SJCRH30 (cell line): ENCODE measurements at regions not wholly inside any gene's neighbourhood (a gene's known extent, or its start where the extent isn't known, plus 50 kb on each side); places are given as distances from the start of the nearest gene placed in this dataset.
"Not testable (repeated sequence)": the region's sequence is repeated elsewhere in the genome, so short reads cannot be mapped to it uniquely, and the experiment has no call there.

Source experiments
- DNase-seq, 2 experiments: peaks; one replicate each; pipeline ENCODE4 v3.0.0-alpha.2; 2015 to 2020
- H3K27ac ChIP-seq: fragments of 250-450 bp; sonication (Bioruptor Pico); 2 replicates; pipeline ENCODE4 v1.5.1; 2020; ENCODE audit warnings: mild to moderate bottlenecking, moderate library complexity
- H3K27me3 ChIP-seq: fragments of 250-450 bp; sonication (Bioruptor Pico); 2 replicates; pipeline ENCODE4 v1.5.1; 2020; ENCODE audit warnings: mild to moderate bottlenecking, moderate library complexity
- H3K36me3 ChIP-seq: fragments of 250-450 bp; sonication (Bioruptor Pico); 2 replicates; pipeline ENCODE4 v1.5.1; 2020; ENCODE audit warnings: mild to moderate bottlenecking, moderate library complexity
- H3K4me1 ChIP-seq: fragments of 250-450 bp; sonication (Bioruptor Pico); 2 replicates; pipeline ENCODE4 v1.5.1; 2020; ENCODE audit warnings: mild to moderate bottlenecking, moderate library complexity
- H3K4me3 ChIP-seq: fragments of 250-450 bp; sonication (Bioruptor Pico); 2 replicates; pipeline ENCODE4 v1.5.1; 2020; ENCODE audit warnings: mild to moderate bottlenecking, moderate library complexity
- H3K9me3 ChIP-seq: fragments of 250-450 bp; sonication (Bioruptor Pico); replicated peaks from 2 replicates; pipeline ENCODE4 v1.5.1; 2020; ENCODE audit warnings: mild to moderate bottlenecking, moderate library complexity

GRCh38 chrX:89811440-89811839, 110.3 kb upstream of the TGIF2LX start:
- H3K36me3 ChIP-seq, H3K9me3 ChIP-seq, H3K27ac ChIP-seq, H3K4me1 ChIP-seq, H3K4me3 ChIP-seq, H3K27me3 ChIP-seq, DNase-seq: not testable (repeated sequence)

GRCh38 chrX:89839723-89840122, 82.0 kb upstream of the TGIF2LX start:
- H3K36me3 ChIP-seq, H3K4me3 ChIP-seq, H3K9me3 ChIP-seq, H3K27me3 ChIP-seq, DNase-seq, H3K27ac ChIP-seq, H3K4me1 ChIP-seq: not testable (repeated sequence)

GRCh38 chrX:89871662-89872061, 50.0 kb upstream of the TGIF2LX start:
- not testable (repeated sequence) for H3K27me3 ChIP-seq, H3K4me1 ChIP-seq, H3K27ac ChIP-seq, H3K36me3 ChIP-seq, H3K4me3 ChIP-seq, H3K9me3 ChIP-seq
- peak; percentile 27 to 51 for DNase-seq
